ENCODE measurements at regions not wholly inside any gene's neighbourhood (a gene's known extent, or its start where the extent isn't known, plus 50 kb on each side); places are given as distances from the start of the nearest gene placed in this dataset.
"Not testable (repeated sequence)": the region's sequence is repeated elsewhere in the genome, so short reads cannot be mapped to it uniquely, and the experiment has no call there.

GRCh38 chr7:155953781-155954549 lies 141.7 kb upstream of the SHH start:
- ATAC-seq (ENCODE audit: poor library complexity) (no peak), DNase-seq (no peak)
- intact Hi-C loops (cut with DNase I): no loop called here

GRCh38 chr7:155953501-155953778 lies 141.2 kb upstream of the SHH start:
- intact Hi-C loops (cut with DNase I): no loop called here
- ATAC-seq (ENCODE audit: poor library complexity) (no peak), DNase-seq (no peak)

- intact Hi-C loops (cut with DNase I): no loop called here
- ATAC-seq (ENCODE audit: poor library complexity) (no peak), DNase-seq (no peak)
Measured at GRCh38 chr7:155951554-155952158, 139.4 kb upstream of the SHH start.

GRCh38 chr7:155950898-155951553 lies 138.8 kb upstream of the SHH start:
- ATAC-seq (ENCODE audit: poor library complexity): no peak
- intact Hi-C loops (cut with DNase I): no loop called here
- DNase-seq: no peak

GRCh38 chr7:155948845-155949244 lies 136.6 kb upstream of the SHH start:
- intact Hi-C loops (cut with DNase I): no loop called here
- DNase-seq: no peak
- ATAC-seq (ENCODE audit: poor library complexity): no peak

GRCh38 chr7:155948423-155948822 lies 136.2 kb upstream of the SHH start:
- intact Hi-C loops (cut with DNase I): no loop called here
- ATAC-seq (ENCODE audit: poor library complexity) (no peak), DNase-seq (no peak)

- no peak for DNase-seq
- ATAC-seq (ENCODE audit: poor library complexity): no peak
- intact Hi-C loops (cut with DNase I): no loop called here
Measured at GRCh38 chr7:155947051-155947450, 134.8 kb upstream of the SHH start.

GRCh38 chr7:155945670-155946325 lies 133.5 kb upstream of the SHH start:
- intact Hi-C loops (cut with DNase I): no loop called here
- DNase-seq (no peak), ATAC-seq (ENCODE audit: poor library complexity) (no peak)

GRCh38 chr7:155944901-155945300 lies 132.6 kb upstream of the SHH start:
- DNase-seq: no peak
- ATAC-seq (ENCODE audit: poor library complexity): no peak
- intact Hi-C loops (cut with DNase I): no loop called here

GRCh38 chr7:155943251-155943899 lies 131.1 kb upstream of the SHH start:
- DNase-seq (no peak), ATAC-seq (ENCODE audit: poor library complexity) (no peak)
- intact Hi-C loops (cut with DNase I): no loop called here

- DNase-seq (no peak), ATAC-seq (ENCODE audit: poor library complexity) (no peak)
- intact Hi-C loops (cut with DNase I): no loop called here
Measured at GRCh38 chr7:155942226-155942950, 130.1 kb upstream of the SHH start.

GRCh38 chr7:155941688-155942087 lies 129.4 kb upstream of the SHH start:
- intact Hi-C loops (cut with DNase I): no loop called here
- ATAC-seq (ENCODE audit: poor library complexity) (no peak), DNase-seq (no peak)

GRCh38 chr7:155939350-155939749 lies 127.1 kb upstream of the SHH start:
- ATAC-seq (ENCODE audit: poor library complexity) (no peak), DNase-seq (no peak)
- intact Hi-C loops (cut with DNase I): no loop called here

- intact Hi-C loops (cut with DNase I): no loop called here
- no peak for DNase-seq
- no peak for ATAC-seq (ENCODE audit: poor library complexity)
Measured at GRCh38 chr7:155938129-155938528, 125.9 kb upstream of the SHH start.

- intact Hi-C loops (cut with DNase I): no loop called here
- ATAC-seq (ENCODE audit: poor library complexity) (no peak), DNase-seq (no peak)
Measured at GRCh38 chr7:155935726-155936125, 123.5 kb upstream of the SHH start.

- DNase-seq (no peak), ATAC-seq (ENCODE audit: poor library complexity) (no peak)
- intact Hi-C loops (cut with DNase I): no loop called here
Measured at GRCh38 chr7:155935005-155935557, 122.8 kb upstream of the SHH start.

GRCh38 chr7:155932324-155932723 lies 120.1 kb upstream of the SHH start:
- DNase-seq; ATAC-seq (ENCODE audit: poor library complexity); intact Hi-C loops (cut with DNase I): not testable (repeated sequence)

- DNase-seq: no peak
- intact Hi-C loops (cut with DNase I): no loop called here
- ATAC-seq (ENCODE audit: poor library complexity): no peak
Measured at GRCh38 chr7:155931396-155932085, 119.3 kb upstream of the SHH start.
